H1 (cell line): ENCODE measurements at regions not wholly inside any gene's neighbourhood (a gene's known extent, or its start where the extent isn't known, plus 50 kb on each side); places are given as distances from the start of the nearest gene placed in this dataset.

Source experiments
- CTCF ChIA-PET: fragments of 300-600 bp; sonication (Branson Sonifier 250); formaldehyde crosslinking; loops from one replicate; lab custom pipeline; 2021; ENCODE audit not compliant: partially characterized antibody; lab: Charles Lee
- POLR2A ChIA-PET: fragments of 300-600 bp; sonication (Branson Sonifier 250); formaldehyde crosslinking; loops from one replicate; lab custom pipeline; 2021; ENCODE audit warnings: inconsistent platforms; ENCODE audit not compliant: partially characterized antibody; lab: Charles Lee
- DNase-seq, 2 experiments: peaks; one replicate each; pipeline versions ENCODE4 v3.0.0 to v3.0.0-alpha.2; 2010 to 2022; ENCODE audit warnings: low spot score in 2 of 2, low read depth in 1 of 2, mixed read lengths in 1 of 2
- FAIRE-seq: peaks from 2 replicates; lab custom pipeline; 2011; peaks lifted over from hg19 to GRCh38; lab: Jason Lieb, UNC
- H2AFZ ChIP-seq: 2 replicates; pipeline ENCODE4 v1.8.1; 2012; ENCODE audit warnings: low read length, inconsistent platforms
- H2AK5ac ChIP-seq: 2 replicates; pipeline ENCODE4 v1.6.1; 2013; ENCODE audit warnings: low read depth, low read length
- H2BK120ac ChIP-seq: replicated peaks from 2 replicates; pipeline ENCODE3; 2013; ENCODE audit warnings: low read depth, low read length, inconsistent platforms
- H2BK12ac ChIP-seq: 2 replicates; pipeline ENCODE4 v1.6.1; 2013; ENCODE audit warnings: low read depth, low read length
- H2BK15ac ChIP-seq: 2 replicates; pipeline ENCODE4 v1.6.1; 2013; ENCODE audit warnings: low read length
- H2BK20ac ChIP-seq: 2 replicates; pipeline ENCODE4 v1.6.1; 2013; ENCODE audit warnings: low read length
- H2BK5ac ChIP-seq: 2 replicates; pipeline ENCODE4 v1.6.1; 2013; ENCODE audit warnings: low read depth, low read length
- H3K14ac ChIP-seq: 2 replicates; pipeline ENCODE4 v1.6.1; 2013; ENCODE audit warnings: inconsistent platforms; ENCODE audit not compliant: insufficient read length
- H3K18ac ChIP-seq: 2 replicates; pipeline ENCODE4 v1.6.1; 2013; ENCODE audit warnings: low read length; ENCODE audit errors: extremely low read depth
- H3K23ac ChIP-seq: 2 replicates; pipeline ENCODE4 v1.6.1; 2013; ENCODE audit warnings: inconsistent platforms; ENCODE audit not compliant: insufficient read length
- H3K23me2 ChIP-seq: 2 replicates; pipeline ENCODE4 v1.6.1; 2013; ENCODE audit warnings: low read depth, low read length
- H3K27ac ChIP-seq: 2 replicates; pipeline ENCODE4 v1.6.1; 2011; ENCODE audit warnings: low read depth, low read length, inconsistent platforms
- H3K27me3 ChIP-seq, 4 experiments: replicated peaks in 1 of 4; 1 replicate in 1 of 4; 2 replicates in 3 of 4; pipeline versions ENCODE4 v1.6.1 to v1.8.1; 2011 to 2013; ENCODE audit warnings: low read length in 3 of 4, mild to moderate bottlenecking in 3 of 4, inconsistent platforms in 2 of 4, mixed read lengths in 2 of 4, moderate library complexity in 1 of 4; ENCODE audit not compliant: control insufficient read depth in 3 of 4, insufficient read depth in 3 of 4; ENCODE audit errors: extremely low read depth in 1 of 4
- H3K36me3 ChIP-seq, 4 experiments: 2 replicates each; pipeline versions ENCODE4 v1.6.1 to v1.8.1; 2011 to 2013; ENCODE audit warnings: mild to moderate bottlenecking in 4 of 4, low read length in 3 of 4, moderate library complexity in 2 of 4, control low read depth in 1 of 4, inconsistent platforms in 1 of 4; ENCODE audit not compliant: insufficient read depth in 4 of 4, control insufficient read depth in 2 of 4
- H3K4ac ChIP-seq: replicated peaks from 2 replicates; pipeline ENCODE3; 2013; ENCODE audit warnings: low read length, low read depth, mixed read lengths, inconsistent platforms; ENCODE audit not compliant: insufficient read length
- H3K4me1 ChIP-seq, 4 experiments: replicated peaks in 1 of 4; 1 replicate in 1 of 4; 2 replicates in 3 of 4; pipeline versions ENCODE4 v1.6.1 to v1.8.1; 2011 to 2013; ENCODE audit warnings: low read length in 3 of 4, inconsistent platforms in 2 of 4, mixed read lengths in 1 of 4; ENCODE audit not compliant: insufficient read depth in 4 of 4, control insufficient read depth in 3 of 4
- H3K4me2 ChIP-seq, 2 experiments: 2 replicates each; pipeline versions ENCODE4 v1.6.1 to v1.8.1; 2011 to 2013; ENCODE audit warnings: low read depth in 2 of 2, low read length in 2 of 2, control low read depth in 1 of 2, inconsistent platforms in 1 of 2, mild to moderate bottlenecking in 1 of 2; ENCODE audit not compliant: insufficient read depth in 1 of 2
- H3K4me3 ChIP-seq, 4 experiments: fragments of 200-600, 300-600 bp in 1 of 4; sonication (generic), shearing (Covaris generic), sonication (Bioruptor Twin) in 1 of 4; 2 replicates each; pipeline versions ENCODE4 v1.5.1 to v1.8.1; 2011 to 2016; ENCODE audit warnings: low read length in 4 of 4, low read depth in 3 of 4, control low read depth in 2 of 4, inconsistent platforms in 2 of 4, mild to moderate bottlenecking in 2 of 4, mixed read lengths in 1 of 4, moderate library complexity in 1 of 4; ENCODE audit not compliant: insufficient read depth in 2 of 4; ENCODE audit errors: extremely low read depth in 1 of 4
- H3K56ac ChIP-seq: replicated peaks from 2 replicates; pipeline ENCODE3; 2013; ENCODE audit warnings: low read depth, mild to moderate bottlenecking, mixed read lengths, low read length, inconsistent platforms; ENCODE audit not compliant: insufficient read length
- H3K79me1 ChIP-seq: 2 replicates; pipeline ENCODE4 v1.6.1; 2013; ENCODE audit warnings: low read depth, low read length, control low read depth
- H3K79me2 ChIP-seq, 2 experiments: 2 replicates each; pipeline versions ENCODE4 v1.6.1 to v1.8.1; 2012 to 2013; ENCODE audit warnings: low read length in 2 of 2, mild to moderate bottlenecking in 2 of 2, inconsistent platforms in 1 of 2; ENCODE audit not compliant: insufficient read depth in 2 of 2, control insufficient read depth in 1 of 2
- H3K9ac ChIP-seq, 4 experiments: replicated peaks in 1 of 4; 1 replicate in 1 of 4; 2 replicates in 3 of 4; pipeline versions ENCODE4 v1.6.1 to v1.8.1; 2011 to 2013; ENCODE audit warnings: low read depth in 3 of 4, low read length in 3 of 4, control low read depth in 2 of 4, mild to moderate bottlenecking in 2 of 4, moderate library complexity in 2 of 4, inconsistent platforms in 1 of 4; ENCODE audit errors: extremely low read depth in 1 of 4
- H3K9me3 ChIP-seq, 2 experiments: 2 replicates each; pipeline versions ENCODE4 v1.6.1 to v1.8.1; 2012 to 2013; ENCODE audit warnings: mild to moderate bottlenecking in 2 of 2, moderate library complexity in 2 of 2, control low read depth in 1 of 2, inconsistent platforms in 1 of 2, low read depth in 1 of 2, low read length in 1 of 2, mixed read lengths in 1 of 2; ENCODE audit not compliant: insufficient read depth in 2 of 2
- H4K20me1 ChIP-seq, 2 experiments: replicated peaks in 1 of 2; 2 replicates each; pipeline versions ENCODE3 to v1.8.1; 2011 to 2013; ENCODE audit warnings: inconsistent platforms in 2 of 2, low read length in 2 of 2, mild to moderate bottlenecking in 1 of 2; ENCODE audit not compliant: insufficient read depth in 2 of 2, control insufficient read depth in 1 of 2
- H4K5ac ChIP-seq: 2 replicates; pipeline ENCODE4 v1.6.1; 2013; ENCODE audit warnings: low read length, low read depth, mixed read lengths, inconsistent platforms; ENCODE audit not compliant: insufficient read length
- H4K8ac ChIP-seq: 2 replicates; pipeline ENCODE4 v1.8.0; 2013; ENCODE audit warnings: mild to moderate bottlenecking, moderate library complexity, low read length, inconsistent platforms; ENCODE audit not compliant: insufficient read depth; ENCODE audit errors: extremely low read depth
- H4K91ac ChIP-seq: replicated peaks from 2 replicates; pipeline ENCODE3; 2013; ENCODE audit warnings: low read length, mixed read lengths, inconsistent platforms; ENCODE audit not compliant: insufficient read length
- ATF3 ChIP-seq: IDR thresholded peaks from 2 replicates; pipeline ENCODE4 v1.6.1; 2011; ENCODE audit warnings: low read depth, mild to moderate bottlenecking, low read length; ENCODE audit not compliant: insufficient read depth
- CEBPB ChIP-seq: IDR thresholded peaks from 2 replicates; pipeline ENCODE4 v1.6.1; 2012; ENCODE audit warnings: low read depth, low read length
- EGR1 ChIP-seq: IDR thresholded peaks from 2 replicates; pipeline ENCODE4 v1.6.1; 2011; ENCODE audit warnings: low read depth, low read length, borderline replicate concordance
- EP300 ChIP-seq, 2 experiments: IDR thresholded peaks; 1 replicate in 1 of 2; 2 replicates in 1 of 2; pipeline ENCODE4 v1.6.1; 2011 to 2012; ENCODE audit warnings: low read depth in 2 of 2, low read length in 2 of 2, mild to moderate bottlenecking in 2 of 2, borderline replicate concordance in 1 of 2, inconsistent platforms in 1 of 2, moderate library complexity in 1 of 2
- GABPA ChIP-seq: IDR thresholded peaks from 2 replicates; pipeline ENCODE4 v1.6.1; 2011; ENCODE audit warnings: mild to moderate bottlenecking, low read length, moderate library complexity, borderline replicate concordance; ENCODE audit not compliant: insufficient read depth
- KDM4A ChIP-seq: IDR thresholded peaks from one replicate; pipeline ENCODE4 v1.7.1; 2012; ENCODE audit warnings: low read depth, mild to moderate bottlenecking, moderate library complexity, low read length, inconsistent platforms; ENCODE audit not compliant: severe bottlenecking
- PHF8 ChIP-seq: fragments of 200-600 bp; sonication (generic); conservative IDR thresholded peaks from 2 replicates; pipeline ENCODE4 v1.7.1; 2012; ENCODE audit warnings: low read depth, mild to moderate bottlenecking, inconsistent platforms, low read length, moderate library complexity
- RBBP5 ChIP-seq: IDR thresholded peaks from 2 replicates; pipeline ENCODE4 v1.7.1; 2012; ENCODE audit warnings: low read depth, mild to moderate bottlenecking, inconsistent platforms, low read length, moderate library complexity, borderline replicate concordance
- SP1 ChIP-seq: IDR thresholded peaks from 2 replicates; pipeline ENCODE4 v1.6.1; 2011; ENCODE audit warnings: low read depth, low read length
- SP2 ChIP-seq: IDR thresholded peaks from 2 replicates; pipeline ENCODE4 v1.6.1; 2012; ENCODE audit warnings: mild to moderate bottlenecking, low read length, inconsistent platforms
- TBP ChIP-seq: IDR thresholded peaks from 2 replicates; pipeline ENCODE4 v1.6.1; 2011; ENCODE audit warnings: low read depth, low read length, improper control_type of control experiment
- YY1 ChIP-seq: IDR thresholded peaks from 2 replicates; pipeline ENCODE4 v1.6.1; 2011; ENCODE audit warnings: low read depth, mild to moderate bottlenecking, low read length
- WGBS, 2 experiments: shearing (Covaris generic) in 1 of 2; methylation state at CpG; one replicate each; pipeline versions ENCODE4 v1.1.6 to v1.1.7; 2013 to 2015; ENCODE audit warnings: low lambda C conversion rate in 2 of 2, mixed read lengths in 2 of 2, inconsistent platforms in 1 of 2, low coverage in 1 of 2, missing lambda C conversion rate in 1 of 2; ENCODE audit not compliant: insufficient replicate concordance in 2 of 2, insufficient coverage in 1 of 2, insufficient read length in 1 of 2; ENCODE audit errors: extremely low coverage in 1 of 2, missing lambda C conversion rate in 1 of 2; 5-methylcytosine and 5-hydroxymethylcytosine counted together

GRCh38 chr14:44438221-44438620 is 68.9 kb downstream of the FSCB start:
- Histone ChIP-seq H3K56ac (no peak overlapping the region), H3K4me2 (no peak overlapping the region), H2BK20ac (no peak overlapping the region), H3K79me1 (no peaks in the 10 kb centered on the region), H2AK5ac (no peak overlapping the region), H3K14ac (no peak overlapping the region), H3K27ac (no peak overlapping the region), H4K8ac (no peak overlapping the region), H3K23ac (no peak overlapping the region), H2AFZ (no peak overlapping the region), H3K4me1 (no peaks in the 10 kb centered on the region), H3K36me3 (no peaks in the 10 kb centered on the region), H2BK5ac (no peak overlapping the region), H3K4ac (no peak overlapping the region), H3K9ac (no peak overlapping the region), H3K18ac (no peak overlapping the region), H4K91ac (no peak overlapping the region), H3K79me2 (no peaks in the 10 kb centered on the region), H2BK12ac (no peak overlapping the region), H2BK120ac (no peak overlapping the region), H3K9me3 (no peaks in the 10 kb centered on the region)
- CTCF ChIA-PET, result no interaction called here
- FAIRE-seq, result no peak
- no peak for DNase-seq
- POLR2A ChIA-PET, result no interaction called here
- TF ChIP-seq TBP (no peak), ATF3 (no peak), KDM4A (no peak), CEBPB (no peak), EP300 (IDR thresholded peaks at IDR 0.05; ENCODE audit: borderline replicate concordance in 1 of 2, low read depth in 2 of 2, low read length in 2 of 2) (no peak), PHF8 (no peak), EGR1 (no peak), SP1 (no peak), YY1 (no peak), SP2 (no peak), RBBP5 (no peak), GABPA (no peak)
- TF ChIP-seq, all 59 proteins: peak for 0
- Histone ChIP-seq H2BK15ac (no peak overlapping the region), H3K4me3 (no peak overlapping the region), H3K23me2 (no peaks in the 10 kb centered on the region), H3K27me3 (no peaks in the 10 kb centered on the region), H4K20me1 (no peaks in the 10 kb centered on the region), H4K5ac (no peak overlapping the region)
- WGBS, 2 experiments, result 100% methylated on average over 1 of the region's 1 CpG; no CpG with 5 or more reads in 1 of the 2 experiments
